Prostate gland (tissue), 2 donors: ENCODE measurements at regions not wholly inside any gene's neighbourhood (a gene's known extent, or its start where the extent isn't known, plus 50 kb on each side); places are given as distances from the start of the nearest gene placed in this dataset.
A peak's percentile ranks its signal among the peaks of the same experiment; 100 is the strongest.
"Not testable (repeated sequence)": the region's sequence is repeated elsewhere in the genome, so short reads cannot be mapped to it uniquely, and the experiment has no call there.

Experiments used
- DNase-seq: peaks from one replicate; pipeline ENCODE4 v3.0.0-alpha.2; 2019; ENCODE audit warnings: low spot score
- H3K27ac ChIP-seq, 2 donors: fragments of 200-600 bp; sonication (generic); 2 replicates each; pipeline ENCODE4 v1.5.1; 2017 to 2019
- H3K27me3 ChIP-seq: fragments of 200-600 bp; sonication (generic); replicated peaks from 2 replicates; pipeline ENCODE4 v1.5.1; 2019; ENCODE audit not compliant: insufficient read depth
- H3K36me3 ChIP-seq, 2 donors: fragments of 200-600 bp; sonication (generic); 1 replicate in 1 of 2; 2 replicates in 1 of 2; pipeline versions ENCODE4 v1.5.1 to v1.8.1; 2017 to 2019
- H3K4me1 ChIP-seq: fragments of 200-600 bp; sonication (generic); replicated peaks from 2 replicates; pipeline ENCODE4 v1.5.1; 2019
- H3K4me3 ChIP-seq, 2 donors: fragments of 200-600 bp; sonication (generic); 2 replicates each; pipeline ENCODE4 v1.5.1; 2017 to 2019
- H3K9me3 ChIP-seq: fragments of 200-600 bp; sonication (generic); 2 replicates; pipeline ENCODE4 v1.5.1; 2017
- CTCF ChIP-seq, 4 experiments: fragments of 200-600 bp in 2 of 4; fragments of 450-650 bp in 2 of 4; sonication (generic) in 2 of 4; IDR thresholded peaks; 1 replicate in 3 of 4; 2 replicates in 1 of 4; pipeline ENCODE4 v1.5.1; 2016 to 2019; ENCODE audit warnings: antibody characterized with exemption in 4 of 4, mild to moderate bottlenecking in 2 of 4, moderate library complexity in 2 of 4
- POLR2A ChIP-seq: fragments of 450-650 bp; IDR thresholded peaks from one replicate; pipeline ENCODE4 v1.6.1; 2016; ENCODE audit warnings: antibody characterized with exemption, mild to moderate bottlenecking
- POLR2AphosphoS5 ChIP-seq: sonication (generic); formaldehyde crosslinking; IDR thresholded peaks from one replicate; pipeline ENCODE4 v1.6.1; 2017; ENCODE audit warnings: antibody characterized with exemption
- WGBS: methylation state at CpG from one replicate; pipeline ENCODE4 v1.1.5; 2018; 5-methylcytosine and 5-hydroxymethylcytosine counted together
- intact Hi-C: fragments of 100-400 bp; cut with DNase I; formaldehyde crosslinking; loops from one replicate; pipeline ENCODE4 v1.14.2; 2022

GRCh38 chr3:125762601-125763000 lies 167.3 kb upstream of the OSBPL11 start:
- not testable (repeated sequence) for H3K4me1 ChIP-seq
- intact Hi-C loops = loop anchor here (10.0 kb wide), 1 partner anchor 172 kb away; no protein-coding TSS in a partner anchor

GRCh38 chr3:125766285-125766826 lies 171.1 kb upstream of the OSBPL11 start:
- Histone ChIP-seq H3K27ac (peak overlapping the region in 1 of 2 donors; percentile 36), H3K4me3 (peak overlapping the region; percentile 37 to 41)
- intact Hi-C loops = loop anchor here (10.0 kb wide), 1 partner anchor 168 kb away; no protein-coding TSS in a partner anchor
- not testable (repeated sequence) for H3K9me3 ChIP-seq, H3K36me3 ChIP-seq, H3K4me1 ChIP-seq, H3K27me3 ChIP-seq
- 3% methylated on average over 10 of the region's 54 CpGs for WGBS
- peak; percentile 13 for DNase-seq
- peak in 3 of 4 experiments; percentile 58 to 71 (median 70) for TF ChIP-seq CTCF (IDR thresholded peaks at IDR 0.05)

More at GRCh38 chr3:125762601-125763000, 167.3 kb upstream of the OSBPL11 start:
- DNase-seq, H3K36me3 ChIP-seq, H3K27ac ChIP-seq, H3K9me3 ChIP-seq, H3K27me3 ChIP-seq, H3K4me3 ChIP-seq: not testable (repeated sequence)
- 78% methylated on average over 2 of the region's 2 CpGs for WGBS

- 16% methylated on average over 15 of the region's 23 CpGs for WGBS
- intact Hi-C loops = loop anchor here (10.0 kb wide), 1 partner anchor 168 kb away; no protein-coding TSS in a partner anchor
- not testable (repeated sequence) for H3K27ac ChIP-seq, H3K9me3 ChIP-seq, DNase-seq, H3K4me1 ChIP-seq, H3K27me3 ChIP-seq, H3K36me3 ChIP-seq
- H3K4me3 ChIP-seq = peak overlapping the region; percentile 37 to 41
Measured at GRCh38 chr3:125766931-125767330, 171.6 kb upstream of the OSBPL11 start.

GRCh38 chr3:125767641-125768040 lies 172.3 kb upstream of the OSBPL11 start:
- no peak for TF ChIP-seq CTCF (IDR thresholded peaks at IDR 0.05)
- TF ChIP-seq POLR2AphosphoS5 = no peak
- no peak for TF ChIP-seq POLR2A
- 94% methylated on average over 14 of the region's 14 CpGs for whole genome bisulfite sequencing
- no peak for DNase-seq
- H3K36me3 ChIP-seq = no peaks in the 10 kb centered on the region
- no peaks in the 10 kb centered on the region for H3K27me3 ChIP-seq
- intact Hi-C loops = loop anchor here (10.0 kb wide), 1 partner anchor 167 kb away; no protein-coding TSS in a partner anchor
- H3K4me1 ChIP-seq = no peaks in the 10 kb centered on the region
- H3K4me3 ChIP-seq = no peak overlapping the region
- no peaks in the 10 kb centered on the region for H3K9me3 ChIP-seq
- H3K27ac ChIP-seq = no peak overlapping the region

- H3K4me1 ChIP-seq, H3K27ac ChIP-seq, H3K36me3 ChIP-seq, DNase-seq, H3K9me3 ChIP-seq, H3K4me3 ChIP-seq, H3K27me3 ChIP-seq: not testable (repeated sequence)
- 44% methylated on average over 7 of the region's 7 CpGs for WGBS
- intact Hi-C loops = loop anchor here (10.0 kb wide), 1 partner anchor 166 kb away; no protein-coding TSS in a partner anchor
Measured at GRCh38 chr3:125768821-125769220, 173.5 kb upstream of the OSBPL11 start.

GRCh38 chr3:125771506-125771905 lies 176.2 kb upstream of the OSBPL11 start:
- H3K36me3 ChIP-seq = not testable (repeated sequence)

GRCh38 chr3:125774433-125775034 lies 179.2 kb upstream of the OSBPL11 start:
- whole genome bisulfite sequencing = 54% methylated on average over 7 of the region's 7 CpGs
- H3K27me3 ChIP-seq, H3K9me3 ChIP-seq, H3K4me1 ChIP-seq, H3K4me3 ChIP-seq, H3K27ac ChIP-seq, DNase-seq, H3K36me3 ChIP-seq, intact Hi-C loops: not testable (repeated sequence)

More at GRCh38 chr3:125771506-125771905, 176.2 kb upstream of the OSBPL11 start:
- H3K27me3 ChIP-seq, intact Hi-C loops, H3K9me3 ChIP-seq, H3K4me3 ChIP-seq, DNase-seq, H3K4me1 ChIP-seq, H3K27ac ChIP-seq: not testable (repeated sequence)
- 71% methylated on average over 13 of the region's 13 CpGs for WGBS

- H3K27ac ChIP-seq, intact Hi-C loops, H3K4me1 ChIP-seq, H3K9me3 ChIP-seq, H3K36me3 ChIP-seq, DNase-seq, H3K4me3 ChIP-seq, H3K27me3 ChIP-seq: not testable (repeated sequence)
- 0% methylated on average over 1 of the region's 3 CpGs for WGBS
Measured at GRCh38 chr3:125775106-125775505, 179.8 kb upstream of the OSBPL11 start.

- H3K4me1 ChIP-seq, DNase-seq, H3K36me3 ChIP-seq, H3K4me3 ChIP-seq, H3K27me3 ChIP-seq, H3K9me3 ChIP-seq, intact Hi-C loops, H3K27ac ChIP-seq: not testable (repeated sequence)
- 74% methylated on average over 7 of the region's 7 CpGs for WGBS
Measured at GRCh38 chr3:125775606-125776294, 180.5 kb upstream of the OSBPL11 start.

GRCh38 chr3:125779276-125779675 lies 184.0 kb upstream of the OSBPL11 start:
- H3K4me1 ChIP-seq, H3K9me3 ChIP-seq, intact Hi-C loops, H3K36me3 ChIP-seq, H3K27ac ChIP-seq, DNase-seq, H3K27me3 ChIP-seq, H3K4me3 ChIP-seq: not testable (repeated sequence)
- WGBS = 79% methylated on average over 1 of the region's 1 CpG
